GM12873 (cell line): ENCODE measurements at regions not wholly inside any gene's neighbourhood (a gene's known extent, or its start where the extent isn't known, plus 50 kb on each side); places are given as distances from the start of the nearest gene placed in this dataset.

Experiments used
- CTCF ChIP-seq: IDR thresholded peaks from 2 replicates; pipeline ENCODE4 v1.5.1; 2012; ENCODE audit warnings: low read depth, mild to moderate bottlenecking, moderate library complexity, low read length, control low read depth; ENCODE audit not compliant: insufficient read depth; ENCODE audit errors: missing control alignments

GRCh38 chr2:188773075-188773474 lies 201.1 kb upstream of the COL3A1 start:
- TF ChIP-seq CTCF = no peak

GRCh38 chr2:188776634-188777033 lies 197.5 kb upstream of the COL3A1 start:
- TF ChIP-seq CTCF = no peak

- TF ChIP-seq CTCF = no peak
These were observed 189.9 kb upstream of the COL3A1 start for GRCh38 chr2:188784269-188784762.

- TF ChIP-seq CTCF = no peak
These were observed 189.1 kb upstream of the COL3A1 start for GRCh38 chr2:188785061-188785460.

GRCh38 chr2:188785490-188785889 lies 188.7 kb upstream of the COL3A1 start:
- no peak for TF ChIP-seq CTCF

- TF ChIP-seq CTCF = no peak
These were observed 187.8 kb upstream of the COL3A1 start for GRCh38 chr2:188786368-188786841.

- no peak for TF ChIP-seq CTCF
These were observed 187.0 kb upstream of the COL3A1 start for GRCh38 chr2:188787021-188787657.
